Ascending aorta (tissue), 2 donors: ENCODE measurements at regions not wholly inside any gene's neighbourhood (a gene's known extent, or its start where the extent isn't known, plus 50 kb on each side); places are given as distances from the start of the nearest gene placed in this dataset.

ENCODE experiments used
- DNase-seq, 2 donors: peaks; one replicate each; pipeline ENCODE4 v3.0.0-alpha.2; 2019; ENCODE audit warnings: low spot score in 2 of 2
- H3K27ac ChIP-seq, 2 donors: fragments of 200-600 bp; sonication (generic); one replicate each; pipeline ENCODE4 v1.5.1; 2016 to 2017; ENCODE audit warnings: mild to moderate bottlenecking in 1 of 2
- H3K27me3 ChIP-seq: fragments of 200-600 bp; sonication (generic); one replicate; pipeline ENCODE4 v1.5.1; 2017
- H3K36me3 ChIP-seq, 2 donors: fragments of 200-600 bp; sonication (generic); one replicate each; pipeline ENCODE4 v1.5.1; 2016
- H3K4me1 ChIP-seq, 2 donors: fragments of 200-600 bp; sonication (generic); one replicate each; pipeline ENCODE4 v1.5.1; 2016 to 2017; ENCODE audit warnings: mild to moderate bottlenecking in 1 of 2
- H3K4me3 ChIP-seq, 2 donors: fragments of 200-600 bp; sonication (generic); one replicate each; pipeline ENCODE4 v1.5.1; 2016 to 2017; ENCODE audit warnings: mild to moderate bottlenecking in 1 of 2
- H3K9me3 ChIP-seq, 2 donors: fragments of 200-600 bp; sonication (generic); one replicate each; pipeline ENCODE4 v1.5.1; 2016
- CTCF ChIP-seq, 3 experiments: fragments of 200-600 bp in 2 of 3; fragments of 450-650 bp in 1 of 3; sonication (generic) in 2 of 3; IDR thresholded peaks; one replicate each; pipeline ENCODE4 v1.5.1; 2016 to 2019; ENCODE audit warnings: antibody characterized with exemption in 3 of 3, mild to moderate bottlenecking in 1 of 3, moderate library complexity in 1 of 3
- intact Hi-C: fragments of 100-400 bp; cut with DNase I; formaldehyde crosslinking; loops from one replicate; pipeline ENCODE4 v1.15.1; 2023

GRCh38 chr13:83453723-83454122 is 428.6 kb downstream of the SLITRK1 start:
- no peaks in the 10 kb centered on the region for H3K9me3 ChIP-seq
- no peak for DNase-seq
- H3K27me3 ChIP-seq: no peaks in the 10 kb centered on the region
- intact Hi-C loops: no loop called here
- H3K4me1 ChIP-seq: no peaks in the 10 kb centered on the region
- H3K4me3 ChIP-seq: no peak overlapping the region
- no peak for TF ChIP-seq CTCF (IDR thresholded peaks at IDR 0.05)
- no peaks in the 10 kb centered on the region for H3K36me3 ChIP-seq
- no peak overlapping the region for H3K27ac ChIP-seq

- no peak for TF ChIP-seq CTCF (IDR thresholded peaks at IDR 0.05)
- intact Hi-C loops: no loop called here
- no peak for DNase-seq
- no peaks in the 10 kb centered on the region for H3K27me3 ChIP-seq
- no peak overlapping the region for H3K4me3 ChIP-seq
- H3K27ac ChIP-seq: no peak overlapping the region
- no peaks in the 10 kb centered on the region for H3K9me3 ChIP-seq
- no peaks in the 10 kb centered on the region for H3K4me1 ChIP-seq
- no peaks in the 10 kb centered on the region for H3K36me3 ChIP-seq
These were observed 429.0 kb downstream of the SLITRK1 start for GRCh38 chr13:83453300-83453699.

- Histone ChIP-seq H3K27ac (no peak overlapping the region), H3K4me3 (no peak overlapping the region), H3K9me3 (no peaks in the 10 kb centered on the region), H3K36me3 (no peaks in the 10 kb centered on the region), H3K27me3 (no peaks in the 10 kb centered on the region), H3K4me1 (no peaks in the 10 kb centered on the region)
- intact Hi-C loops: no loop called here
- no peak for TF ChIP-seq CTCF (IDR thresholded peaks at IDR 0.05)
- DNase-seq: no peak
These were observed 429.9 kb downstream of the SLITRK1 start for GRCh38 chr13:83452292-83452950.

- DNase-seq: no peak
- no peaks in the 10 kb centered on the region for H3K9me3 ChIP-seq
- H3K4me1 ChIP-seq: no peaks in the 10 kb centered on the region
- intact Hi-C loops: no loop called here
- H3K36me3 ChIP-seq: no peaks in the 10 kb centered on the region
- H3K4me3 ChIP-seq: no peak overlapping the region
- no peak for TF ChIP-seq CTCF (IDR thresholded peaks at IDR 0.05)
- no peaks in the 10 kb centered on the region for H3K27me3 ChIP-seq
- no peak overlapping the region for H3K27ac ChIP-seq
These were observed 431.7 kb downstream of the SLITRK1 start for GRCh38 chr13:83450591-83450990.

GRCh38 chr13:83449668-83450395 is 432.4 kb downstream of the SLITRK1 start:
- no peak for TF ChIP-seq CTCF (IDR thresholded peaks at IDR 0.05)
- no peaks in the 10 kb centered on the region for H3K27me3 ChIP-seq
- H3K9me3 ChIP-seq: no peaks in the 10 kb centered on the region
- H3K27ac ChIP-seq: no peak overlapping the region
- no peaks in the 10 kb centered on the region for H3K4me1 ChIP-seq
- no peak for DNase-seq
- intact Hi-C loops: no loop called here
- no peaks in the 10 kb centered on the region for H3K36me3 ChIP-seq
- H3K4me3 ChIP-seq: no peak overlapping the region
